ENCODE measurements at regions not wholly inside any gene's neighbourhood (a gene's known extent, or its start where the extent isn't known, plus 50 kb on each side); places are given as distances from the start of the nearest gene placed in this dataset.

- no peak for TF ChIP-seq POLR2AphosphoS5 (IDR thresholded peaks at IDR 0.05)
- TF ChIP-seq, protein P1, sequence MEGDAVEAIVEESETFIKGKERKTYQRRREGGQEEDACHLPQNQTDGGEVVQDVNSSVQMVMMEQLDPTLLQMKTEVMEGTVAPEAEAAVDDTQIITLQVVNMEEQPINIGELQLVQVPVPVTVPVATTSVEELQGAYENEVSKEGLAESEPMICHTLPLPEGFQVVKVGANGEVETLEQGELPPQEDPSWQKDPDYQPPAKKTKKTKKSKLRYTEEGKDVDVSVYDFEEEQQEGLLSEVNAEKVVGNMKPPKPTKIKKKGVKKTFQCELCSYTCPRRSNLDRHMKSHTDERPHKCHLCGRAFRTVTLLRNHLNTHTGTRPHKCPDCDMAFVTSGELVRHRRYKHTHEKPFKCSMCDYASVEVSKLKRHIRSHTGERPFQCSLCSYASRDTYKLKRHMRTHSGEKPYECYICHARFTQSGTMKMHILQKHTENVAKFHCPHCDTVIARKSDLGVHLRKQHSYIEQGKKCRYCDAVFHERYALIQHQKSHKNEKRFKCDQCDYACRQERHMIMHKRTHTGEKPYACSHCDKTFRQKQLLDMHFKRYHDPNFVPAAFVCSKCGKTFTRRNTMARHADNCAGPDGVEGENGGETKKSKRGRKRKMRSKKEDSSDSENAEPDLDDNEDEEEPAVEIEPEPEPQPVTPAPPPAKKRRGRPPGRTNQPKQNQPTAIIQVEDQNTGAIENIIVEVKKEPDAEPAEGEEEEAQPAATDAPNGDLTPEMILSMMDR (IDR thresholded peaks at IDR 0.05) = no peak
- no peak for TF ChIP-seq EP300 (IDR thresholded peaks at IDR 0.05)
Observed at GRCh38 chr6:165973473-165973872, 194.2 kb downstream of the TBXT start.

All from esophagus muscularis mucosa (tissue), 4 donors.